OCI-LY7 (cell line): ENCODE measurements at regions not wholly inside any gene's neighbourhood (a gene's known extent, or its start where the extent isn't known, plus 50 kb on each side); places are given as distances from the start of the nearest gene placed in this dataset.

Experiments used
- BruUV-seq: library from RNA; stranded (reverse); fragments of 400-500 nt; replicated peaks from 2 replicates; lab custom pipeline; 2021; lab: Mats Ljungman, UMichigan
- CTCF ChIA-PET: fragments of 300-600 bp; sonication (Branson Sonifier 250); formaldehyde crosslinking; loops from one replicate; lab custom pipeline; 2022; ENCODE audit warnings: antibody characterized with exemption; ENCODE audit not compliant: unreplicated experiment; lab: Charles Lee
- POLR2A ChIA-PET: fragments of 300-600 bp; sonication (Branson Sonifier 250); formaldehyde crosslinking; loops from one replicate; lab custom pipeline; 2022; ENCODE audit warnings: antibody characterized with exemption; lab: Charles Lee
- DNase-seq: peaks from one replicate; pipeline ENCODE4 v3.0.0-alpha.2; 2015; ENCODE audit warnings: low spot score
- H2AFZ ChIP-seq: fragments of 200-600 bp; sonication (generic), shearing (Covaris generic); 2 replicates; pipeline ENCODE4 v1.6.1; 2014; ENCODE audit warnings: mild to moderate bottlenecking, antibody characterized with exemption, low read length, moderate library complexity
- H3K27ac ChIP-seq: fragments of 200-600 bp; sonication (generic); 2 replicates; pipeline ENCODE4 v1.5.1; 2014; ENCODE audit warnings: mixed run types, low read depth, mild to moderate bottlenecking, moderate library complexity, low read length, inconsistent platforms; ENCODE audit not compliant: poor library complexity, severe bottlenecking
- H3K36me3 ChIP-seq: fragments of 200-600 bp; sonication (generic); 2 replicates; pipeline ENCODE4 v1.6.1; 2014; ENCODE audit warnings: mild to moderate bottlenecking, antibody characterized with exemption, low read length, moderate library complexity, mixed read lengths; ENCODE audit not compliant: insufficient read depth
- H3K4me1 ChIP-seq: fragments of 200-600 bp; sonication (generic); 2 replicates; pipeline ENCODE4 v1.5.1; 2014; ENCODE audit warnings: mild to moderate bottlenecking, low read length; ENCODE audit not compliant: insufficient read depth, poor library complexity, severe bottlenecking
- H3K4me2 ChIP-seq: fragments of 200-600 bp; sonication (generic); 2 replicates; pipeline ENCODE4 v1.6.1; 2014; ENCODE audit warnings: mild to moderate bottlenecking, low read length
- H3K4me3 ChIP-seq: fragments of 200-600 bp; sonication (generic); 2 replicates; pipeline ENCODE4 v1.5.1; 2014; ENCODE audit warnings: mild to moderate bottlenecking, low read depth, low read length; ENCODE audit not compliant: poor library complexity, severe bottlenecking
- H3K79me2 ChIP-seq: fragments of 200-600 bp; sonication (generic); 2 replicates; pipeline ENCODE4 v1.6.1; 2016; ENCODE audit warnings: low read depth, mild to moderate bottlenecking, low read length, moderate library complexity, mixed read lengths; ENCODE audit not compliant: insufficient read depth
- H3K9me2 ChIP-seq: fragments of 200-600 bp; sonication (generic); 2 replicates; pipeline ENCODE4 v1.6.1; 2016; ENCODE audit warnings: mild to moderate bottlenecking, low read length, mixed read lengths; ENCODE audit not compliant: insufficient read depth
- H3K9me3 ChIP-seq: fragments of 200-600 bp; sonication (generic); 2 replicates; pipeline ENCODE4 v1.6.1; 2014; ENCODE audit warnings: mild to moderate bottlenecking, mixed run types, low read length, mixed read lengths
- H4K20me1 ChIP-seq: fragments of 200-600 bp; sonication (generic); 2 replicates; pipeline ENCODE4 v1.6.1; 2014; ENCODE audit warnings: mild to moderate bottlenecking, antibody characterized with exemption, low read length, moderate library complexity, mixed read lengths; ENCODE audit not compliant: insufficient read depth
- EZH2phosphoT487 ChIP-seq: fragments of 200-600 bp; sonication (generic); IDR thresholded peaks from 2 replicates; pipeline ENCODE4 v1.6.1; 2018; ENCODE audit warnings: low read depth, borderline replicate concordance, mild to moderate bottlenecking, mixed run types, antibody characterized with exemption, low read length, moderate library complexity, mixed read lengths
- intact Hi-C: fragments of 100-400 bp; cut with micrococcal nuclease; formaldehyde crosslinking; loops from one replicate; pipeline ENCODE4 v1.10.0; 2022; ENCODE audit not compliant: unreplicated experiment
- TF ChIP-seq, protein P1 (sequence below): fragments of 200-600 bp; sonication (generic); conservative IDR thresholded peaks from 2 replicates; pipeline ENCODE4 v1.5.1; 2014; ENCODE audit warnings: mild to moderate bottlenecking, antibody characterized with exemption, low read length, moderate library complexity, mixed read lengths

DNA sequence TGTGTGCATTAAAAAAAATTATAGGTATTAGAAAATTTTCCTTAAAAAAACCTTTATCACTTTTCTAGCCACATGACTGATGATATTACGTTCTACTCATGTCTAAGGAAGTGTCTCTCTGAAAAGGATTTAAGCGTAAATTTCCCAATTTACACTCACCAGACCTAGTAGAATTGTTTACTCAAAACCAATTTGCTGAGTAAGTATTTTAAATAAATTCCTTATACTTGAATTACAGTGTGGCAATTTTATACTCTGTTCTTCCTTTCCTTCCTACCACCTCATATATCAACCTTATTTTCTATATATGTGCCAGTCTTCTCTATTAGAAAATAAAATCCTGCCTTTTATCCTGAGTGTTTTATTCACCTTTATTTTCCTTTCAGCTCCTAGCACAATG is 1035.1 kb downstream of the TRHDE start:
- Histone ChIP-seq H3K36me3 (no peaks in the 10 kb centered on the region), H3K4me1 (no peaks in the 10 kb centered on the region), H2AFZ (no peak overlapping the region), H3K4me2 (no peak overlapping the region), H4K20me1 (no peaks in the 10 kb centered on the region), H3K9me3 (no peaks in the 10 kb centered on the region), H3K27ac (no peak overlapping the region), H3K79me2 (no peaks in the 10 kb centered on the region), H3K9me2 (no peaks in the 10 kb centered on the region), H3K4me3 (no peak overlapping the region)
- POLR2A ChIA-PET: interaction anchor here (0.5 kb wide), 1 partner anchor 485 kb away, joined by 3 read pairs; no protein-coding TSS in a partner anchor
- TF ChIP-seq, protein P1, sequence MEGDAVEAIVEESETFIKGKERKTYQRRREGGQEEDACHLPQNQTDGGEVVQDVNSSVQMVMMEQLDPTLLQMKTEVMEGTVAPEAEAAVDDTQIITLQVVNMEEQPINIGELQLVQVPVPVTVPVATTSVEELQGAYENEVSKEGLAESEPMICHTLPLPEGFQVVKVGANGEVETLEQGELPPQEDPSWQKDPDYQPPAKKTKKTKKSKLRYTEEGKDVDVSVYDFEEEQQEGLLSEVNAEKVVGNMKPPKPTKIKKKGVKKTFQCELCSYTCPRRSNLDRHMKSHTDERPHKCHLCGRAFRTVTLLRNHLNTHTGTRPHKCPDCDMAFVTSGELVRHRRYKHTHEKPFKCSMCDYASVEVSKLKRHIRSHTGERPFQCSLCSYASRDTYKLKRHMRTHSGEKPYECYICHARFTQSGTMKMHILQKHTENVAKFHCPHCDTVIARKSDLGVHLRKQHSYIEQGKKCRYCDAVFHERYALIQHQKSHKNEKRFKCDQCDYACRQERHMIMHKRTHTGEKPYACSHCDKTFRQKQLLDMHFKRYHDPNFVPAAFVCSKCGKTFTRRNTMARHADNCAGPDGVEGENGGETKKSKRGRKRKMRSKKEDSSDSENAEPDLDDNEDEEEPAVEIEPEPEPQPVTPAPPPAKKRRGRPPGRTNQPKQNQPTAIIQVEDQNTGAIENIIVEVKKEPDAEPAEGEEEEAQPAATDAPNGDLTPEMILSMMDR: no peak
- no peak for TF ChIP-seq EZH2phosphoT487
- DNase-seq: no peak
- no TSS peak for BruUV-seq
- CTCF ChIA-PET: no interaction called here
- intact Hi-C loops: no loop called here

GRCh38 chr12:73308079-73308478 is 1035.9 kb downstream of the TRHDE start:
- no peak overlapping the region for H3K4me2 ChIP-seq
- H2AFZ ChIP-seq: no peak overlapping the region
- intact Hi-C loops: no loop called here
- ChIA-PET CTCF (no interaction called here), POLR2A (interaction anchor here (0.5 kb wide), 1 partner anchor 486 kb away, joined by 3 read pairs; no protein-coding TSS in a partner anchor)
- H3K4me3 ChIP-seq: no peak overlapping the region
- H3K36me3 ChIP-seq: no peaks in the 10 kb centered on the region
- DNase-seq: no peak
- no TSS peak for BruUV-seq
- no peaks in the 10 kb centered on the region for H3K4me1 ChIP-seq
- H4K20me1 ChIP-seq: no peaks in the 10 kb centered on the region
- no peaks in the 10 kb centered on the region for H3K9me3 ChIP-seq
- no peaks in the 10 kb centered on the region for H3K9me2 ChIP-seq
- H3K27ac ChIP-seq: no peak overlapping the region
- no peaks in the 10 kb centered on the region for H3K79me2 ChIP-seq
- TF ChIP-seq EZH2phosphoT487: no peak
- TF ChIP-seq, protein P1: no peak

- Histone ChIP-seq H3K4me2 (no peak overlapping the region), H3K9me3 (no peaks in the 10 kb centered on the region), H3K79me2 (no peaks in the 10 kb centered on the region), H4K20me1 (no peaks in the 10 kb centered on the region), H3K4me1 (no peaks in the 10 kb centered on the region), H3K36me3 (no peaks in the 10 kb centered on the region), H3K4me3 (no peak overlapping the region), H2AFZ (no peak overlapping the region), H3K27ac (no peak overlapping the region), H3K9me2 (no peaks in the 10 kb centered on the region)
- intact Hi-C loops: no loop called here
- POLR2A ChIA-PET: interaction anchor here (0.6 kb wide), 1 partner anchor 19 kb away, joined by 3 read pairs; no protein-coding TSS in a partner anchor
- no peak for TF ChIP-seq EZH2phosphoT487
- TF ChIP-seq, protein P1: no peak
- no peak for DNase-seq
- BruUV-seq: no TSS peak
- CTCF ChIA-PET: no interaction called here
Observed at GRCh38 chr12:73308747-73309146, 1036.6 kb downstream of the TRHDE start.
